ENCODE measurements at regions not wholly inside any gene's neighbourhood (a gene's known extent, or its start where the extent isn't known, plus 50 kb on each side); places are given as distances from the start of the nearest gene placed in this dataset.

DNA sequence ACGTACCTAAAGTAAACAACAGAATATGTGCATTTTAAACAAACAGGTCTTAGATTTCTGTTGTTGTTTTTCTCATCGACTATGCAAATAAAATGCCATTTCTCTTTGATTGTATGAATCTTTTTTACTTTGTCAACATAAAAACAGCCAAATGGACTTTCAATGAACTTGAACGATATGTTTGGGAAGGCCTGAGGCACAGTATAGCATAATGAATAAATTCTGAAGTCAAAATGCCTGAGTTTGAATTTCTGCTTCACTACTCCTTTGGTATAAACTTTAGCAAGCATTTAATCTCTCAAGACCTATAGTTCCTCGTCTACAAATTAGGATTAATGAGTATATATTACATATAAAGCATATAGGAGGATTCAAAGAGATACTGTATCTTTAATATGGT is 1369.9 kb upstream of the TENM4 start:
- TF ChIP-seq, protein P1, sequence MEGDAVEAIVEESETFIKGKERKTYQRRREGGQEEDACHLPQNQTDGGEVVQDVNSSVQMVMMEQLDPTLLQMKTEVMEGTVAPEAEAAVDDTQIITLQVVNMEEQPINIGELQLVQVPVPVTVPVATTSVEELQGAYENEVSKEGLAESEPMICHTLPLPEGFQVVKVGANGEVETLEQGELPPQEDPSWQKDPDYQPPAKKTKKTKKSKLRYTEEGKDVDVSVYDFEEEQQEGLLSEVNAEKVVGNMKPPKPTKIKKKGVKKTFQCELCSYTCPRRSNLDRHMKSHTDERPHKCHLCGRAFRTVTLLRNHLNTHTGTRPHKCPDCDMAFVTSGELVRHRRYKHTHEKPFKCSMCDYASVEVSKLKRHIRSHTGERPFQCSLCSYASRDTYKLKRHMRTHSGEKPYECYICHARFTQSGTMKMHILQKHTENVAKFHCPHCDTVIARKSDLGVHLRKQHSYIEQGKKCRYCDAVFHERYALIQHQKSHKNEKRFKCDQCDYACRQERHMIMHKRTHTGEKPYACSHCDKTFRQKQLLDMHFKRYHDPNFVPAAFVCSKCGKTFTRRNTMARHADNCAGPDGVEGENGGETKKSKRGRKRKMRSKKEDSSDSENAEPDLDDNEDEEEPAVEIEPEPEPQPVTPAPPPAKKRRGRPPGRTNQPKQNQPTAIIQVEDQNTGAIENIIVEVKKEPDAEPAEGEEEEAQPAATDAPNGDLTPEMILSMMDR (IDR thresholded peaks at IDR 0.05; ENCODE audit: low read depth, low read length): no peak
- H3K9me3 ChIP-seq (ENCODE audit: low read depth): no peaks in the 10 kb centered on the region
- no peak overlapping the region for H3K27ac ChIP-seq
- no peaks in the 10 kb centered on the region for H3K36me3 ChIP-seq
- DNase-seq (ENCODE audit: low read depth in 1 of 2, low spot score in 1 of 2): no peak
- H3K27me3 ChIP-seq: no peaks in the 10 kb centered on the region
- peaks cover 2% of the 10 kb centered on the region for H3K4me1 ChIP-seq (ENCODE audit: low read depth)
- H3K4me3 ChIP-seq: no peak overlapping the region

DNA sequence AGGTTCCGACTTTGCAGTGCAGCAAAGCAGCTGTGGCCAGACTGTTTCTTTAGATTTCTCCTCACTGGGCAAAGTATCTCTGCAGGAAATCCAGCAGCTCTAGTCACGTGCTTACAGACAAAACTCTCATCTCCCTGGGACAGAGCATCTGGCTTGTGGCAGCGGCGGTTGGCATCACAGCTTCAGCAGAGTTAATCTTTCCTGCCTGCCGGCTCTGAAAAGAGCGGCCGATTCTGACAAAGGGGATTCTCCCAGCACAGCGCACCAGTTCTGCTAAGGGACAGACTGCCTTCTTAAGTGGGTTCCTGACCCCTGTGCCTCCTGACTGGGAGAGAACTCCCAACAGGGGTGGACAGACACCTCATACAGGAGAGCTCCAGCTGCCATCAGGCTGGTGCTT is 1357.3 kb upstream of the TENM4 start:
- TF ChIP-seq, protein P1 (IDR thresholded peaks at IDR 0.05; ENCODE audit: low read depth, low read length): no peak
- no peak overlapping the region for H3K27ac ChIP-seq
- no peak for DNase-seq (ENCODE audit: low read depth in 1 of 2, low spot score in 1 of 2)

DNA sequence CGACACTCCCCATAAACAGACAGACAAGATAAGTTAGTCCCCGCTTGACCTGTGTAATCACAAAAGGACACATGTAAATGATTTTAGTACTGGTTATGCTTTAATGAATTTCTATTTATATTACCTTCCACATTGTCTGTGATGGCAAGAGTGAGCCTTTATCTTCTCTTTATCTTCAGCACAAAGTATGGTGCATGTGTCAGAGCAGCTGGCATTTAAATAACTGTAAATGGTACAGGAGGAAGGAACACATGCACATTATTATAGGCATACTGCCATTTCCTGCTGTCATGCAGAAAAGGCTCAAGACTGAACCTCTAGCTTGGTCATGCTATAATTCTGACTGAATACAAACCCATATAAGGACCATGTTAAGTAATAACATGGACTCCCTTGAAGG is 1342.7 kb upstream of the TENM4 start:
- TF ChIP-seq, protein P1 (IDR thresholded peaks at IDR 0.05; ENCODE audit: low read depth, low read length): no peak
- no peak for DNase-seq (ENCODE audit: low read depth in 1 of 2, low spot score in 1 of 2)
- Histone ChIP-seq H3K9me3 (ENCODE audit: low read depth) (no peaks in the 10 kb centered on the region), H3K4me1 (ENCODE audit: low read depth) (peaks cover 4% of the 10 kb centered on the region), H3K27me3 (no peaks in the 10 kb centered on the region), H3K27ac (no peak overlapping the region), H3K4me3 (no peak overlapping the region), H3K36me3 (no peaks in the 10 kb centered on the region)

More for the DNA sequence above, 1357.3 kb upstream of the TENM4 start:
- H3K4me1 ChIP-seq (ENCODE audit: low read depth): no peaks in the 10 kb centered on the region
- H3K4me3 ChIP-seq: no peak overlapping the region
- peaks cover 3% of the 10 kb centered on the region for H3K9me3 ChIP-seq (ENCODE audit: low read depth)
- no peaks in the 10 kb centered on the region for H3K36me3 ChIP-seq
- no peaks in the 10 kb centered on the region for H3K27me3 ChIP-seq

DNA sequence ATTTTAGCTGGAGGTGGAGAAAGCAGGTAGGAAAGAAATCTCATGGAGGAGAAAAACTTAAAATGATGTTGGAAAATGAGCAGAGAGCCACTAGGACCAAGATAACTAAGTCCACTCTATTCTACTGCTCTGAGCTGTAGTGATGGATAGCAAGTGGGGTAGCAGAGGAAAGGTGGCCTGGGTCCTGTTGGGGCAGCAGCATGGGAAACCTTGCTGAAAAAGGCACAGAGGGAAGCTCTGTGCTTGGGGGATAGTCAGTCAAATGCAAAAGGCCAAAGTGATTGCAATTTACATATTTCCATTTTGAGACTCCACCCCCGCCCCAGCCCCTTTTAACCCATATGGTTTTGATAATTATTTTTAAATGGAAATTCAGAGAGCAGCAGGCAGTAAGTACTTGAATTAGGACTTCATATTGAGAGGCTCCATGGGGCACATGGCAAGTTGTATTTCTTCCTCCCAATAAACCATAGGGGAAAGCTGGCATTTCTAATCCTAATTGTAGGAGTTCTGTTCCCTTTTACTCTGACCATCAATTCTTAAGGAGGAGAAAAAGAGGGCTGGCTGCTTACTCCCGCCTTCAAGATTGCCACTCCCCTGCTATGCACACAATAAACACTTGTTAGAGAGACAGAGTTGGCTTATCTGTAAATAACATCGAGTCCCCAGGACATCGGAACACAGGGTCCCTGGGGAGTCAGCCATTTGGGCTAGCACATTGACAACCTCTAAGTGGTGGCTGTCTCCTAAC is 1341.5 kb upstream of the TENM4 start:
- peaks cover 4% of the 10 kb centered on the region for H3K4me1 ChIP-seq (ENCODE audit: low read depth)
- no peak for DNase-seq (ENCODE audit: low read depth in 1 of 2, low spot score in 1 of 2)
- TF ChIP-seq, protein P1 (IDR thresholded peaks at IDR 0.05; ENCODE audit: low read depth, low read length): no peak
- no peaks in the 10 kb centered on the region for H3K36me3 ChIP-seq
- no peaks in the 10 kb centered on the region for H3K27me3 ChIP-seq
- no peak overlapping the region for H3K27ac ChIP-seq
- no peaks in the 10 kb centered on the region for H3K9me3 ChIP-seq (ENCODE audit: low read depth)
- H3K4me3 ChIP-seq: no peak overlapping the region

DNA sequence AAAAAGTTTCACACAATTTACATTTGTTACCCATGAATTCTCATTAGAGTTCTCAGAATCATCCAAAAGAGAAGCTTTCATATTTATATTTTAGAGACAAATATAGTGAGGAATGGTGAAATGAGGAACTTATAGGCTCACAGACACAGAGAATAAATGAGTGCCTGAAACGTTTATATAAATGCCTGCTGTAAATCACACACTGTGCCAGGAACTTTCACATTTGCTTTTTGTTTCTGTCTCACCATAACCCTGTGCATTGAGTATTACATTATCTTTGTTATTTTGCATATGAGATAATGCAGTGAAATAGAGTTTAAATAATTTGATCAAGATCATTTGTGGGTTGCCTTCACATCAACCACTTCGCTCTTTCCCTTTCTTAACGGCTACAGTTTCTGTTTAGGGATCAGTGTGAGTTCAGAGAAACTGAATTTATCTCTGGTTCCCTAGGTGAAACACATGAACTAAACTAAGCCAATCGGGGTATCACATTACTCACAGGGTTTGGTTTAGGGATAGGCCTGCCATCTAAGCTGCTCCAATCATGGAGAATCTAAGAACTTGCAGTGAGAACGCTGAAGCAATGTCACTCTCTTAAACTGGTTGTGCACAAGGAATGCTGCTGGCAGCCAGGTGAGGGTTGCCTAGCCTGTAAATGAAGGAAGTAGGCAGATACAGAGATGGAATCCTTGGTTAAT is 1339.2 kb upstream of the TENM4 start:
- Histone ChIP-seq H3K4me3 (no peak overlapping the region), H3K36me3 (no peaks in the 10 kb centered on the region), H3K4me1 (ENCODE audit: low read depth) (peaks cover 4% of the 10 kb centered on the region), H3K9me3 (ENCODE audit: low read depth) (no peaks in the 10 kb centered on the region), H3K27me3 (no peaks in the 10 kb centered on the region), H3K27ac (no peak overlapping the region)
- peak in 1 of 2 donors; percentile 2 for DNase-seq (ENCODE audit: low read depth in 1 of 2, low spot score in 1 of 2)
- TF ChIP-seq, protein P1 (IDR thresholded peaks at IDR 0.05; ENCODE audit: low read depth, low read length): no peak
